ENCODE measurements at regions not wholly inside any gene's neighbourhood (a gene's known extent, or its start where the extent isn't known, plus 50 kb on each side); places are given as distances from the start of the nearest gene placed in this dataset.

DNA sequence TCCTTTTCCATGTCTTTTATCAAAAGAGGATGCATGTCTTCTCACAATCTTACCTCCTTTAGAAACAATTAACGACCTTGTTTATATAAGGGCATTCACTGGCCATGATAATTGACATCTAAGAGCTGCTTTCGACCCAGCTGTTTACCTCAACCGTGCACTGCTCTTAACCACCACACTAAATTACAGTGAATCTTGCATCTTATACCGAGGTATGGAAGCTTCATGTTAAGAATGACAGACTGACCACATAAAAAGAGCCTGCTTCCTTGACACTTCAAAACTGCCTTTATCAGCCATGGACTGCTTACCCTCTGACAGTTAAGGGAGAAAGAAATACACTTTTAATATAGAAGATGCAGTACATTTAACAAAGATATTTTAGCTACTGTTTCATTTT lies 301.7 kb upstream of the LYPLAL1 start:
- Histone ChIP-seq H3K4me3 (no peak overlapping the region), H3K27ac (ENCODE audit: control insufficient read depth, insufficient read depth) (no peak overlapping the region), H3K79me2 (ENCODE audit: control insufficient read depth, insufficient read depth, low read length) (no peaks in the 10 kb centered on the region), H2AFZ (ENCODE audit: control insufficient read depth, low read depth, low read length) (no peak overlapping the region), H3K36me3 (ENCODE audit: control insufficient read depth in 2 of 2, insufficient read depth in 2 of 2, low read length in 1 of 2) (no peaks in the 10 kb centered on the region), H3K4me2 (ENCODE audit: control insufficient read depth, insufficient read depth) (no peak overlapping the region), H3K27me3 (replicated peaks in 1 of 2; ENCODE audit: control insufficient read depth in 2 of 2, insufficient read depth in 2 of 2, low read length in 1 of 2) (no peaks in the 10 kb centered on the region), H3K4me1 (ENCODE audit: control insufficient read depth, insufficient read depth, low read length) (no peaks in the 10 kb centered on the region), H4K20me1 (ENCODE audit: control insufficient read depth, insufficient read depth) (no peaks in the 10 kb centered on the region), H3K9me3 (replicated peaks; ENCODE audit: control insufficient read depth, insufficient read depth, low read length) (no peaks in the 10 kb centered on the region), H3K9ac (ENCODE audit: control insufficient read depth, insufficient read depth, low read length) (no peak overlapping the region)
- in situ Hi-C loops (cut with MboI) (no loop called here), intact Hi-C loops (cut with micrococcal nuclease; ENCODE audit: unreplicated experiment) (no loop called here)
- FAIRE-seq (no peak), ATAC-seq (no peak), DNase-seq (ENCODE audit: low read depth, low spot score) (no peak)
- RAD21 ChIA-PET (ENCODE audit: unreplicated experiment), result no interaction called here
- TF ChIP-seq, protein P1, sequence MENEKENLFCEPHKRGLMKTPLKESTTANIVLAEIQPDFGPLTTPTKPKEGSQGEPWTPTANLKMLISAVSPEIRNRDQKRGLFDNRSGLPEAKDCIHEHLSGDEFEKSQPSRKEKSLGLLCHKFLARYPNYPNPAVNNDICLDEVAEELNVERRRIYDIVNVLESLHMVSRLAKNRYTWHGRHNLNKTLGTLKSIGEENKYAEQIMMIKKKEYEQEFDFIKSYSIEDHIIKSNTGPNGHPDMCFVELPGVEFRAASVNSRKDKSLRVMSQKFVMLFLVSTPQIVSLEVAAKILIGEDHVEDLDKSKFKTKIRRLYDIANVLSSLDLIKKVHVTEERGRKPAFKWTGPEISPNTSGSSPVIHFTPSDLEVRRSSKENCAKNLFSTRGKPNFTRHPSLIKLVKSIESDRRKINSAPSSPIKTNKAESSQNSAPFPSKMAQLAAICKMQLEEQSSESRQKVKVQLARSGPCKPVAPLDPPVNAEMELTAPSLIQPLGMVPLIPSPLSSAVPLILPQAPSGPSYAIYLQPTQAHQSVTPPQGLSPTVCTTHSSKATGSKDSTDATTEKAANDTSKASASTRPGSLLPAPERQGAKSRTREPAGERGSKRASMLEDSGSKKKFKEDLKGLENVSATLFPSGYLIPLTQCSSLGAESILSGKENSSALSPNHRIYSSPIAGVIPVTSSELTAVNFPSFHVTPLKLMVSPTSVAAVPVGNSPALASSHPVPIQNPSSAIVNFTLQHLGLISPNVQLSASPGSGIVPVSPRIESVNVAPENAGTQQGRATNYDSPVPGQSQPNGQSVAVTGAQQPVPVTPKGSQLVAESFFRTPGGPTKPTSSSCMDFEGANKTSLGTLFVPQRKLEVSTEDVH (IDR thresholded peaks at IDR 0.05; ENCODE audit: low read depth, partially characterized antibody), result no peak
- TF ChIP-seq KLF5 (IDR thresholded peaks at IDR 0.05; ENCODE audit: partially characterized antibody), result no peak
- no peak for TF ChIP-seq RBBP5 (conservative IDR thresholded peaks at IDR 0.05)
- TF ChIP-seq FOS (IDR thresholded peaks at IDR 0.05; ENCODE audit: borderline replicate concordance, extremely low read depth, insufficient read length), result no peak
- BruUV-seq (replicated peaks), result no TSS peak
- WGBS (ENCODE audit: insufficient coverage, insufficient replicate concordance, low lambda C conversion rate, missing lambda C conversion rate), result 5% methylated on average over 4 of the region's 4 CpGs
- SMC1A ChIA-PET (ENCODE audit: uncharacterized antibody, unreplicated experiment), result no interaction called here
- CTCF ChIA-PET, result no interaction called here
- POLR2A ChIA-PET, result no interaction called here

GRCh38 chr1:218872928-218873327 lies 300.8 kb upstream of the LYPLAL1 start:
- Histone ChIP-seq H4K20me1 (ENCODE audit: control insufficient read depth, insufficient read depth) (no peaks in the 10 kb centered on the region), H3K4me1 (ENCODE audit: control insufficient read depth, insufficient read depth, low read length) (no peaks in the 10 kb centered on the region), H2AFZ (ENCODE audit: control insufficient read depth, low read depth, low read length) (no peak overlapping the region), H3K9ac (ENCODE audit: control insufficient read depth, insufficient read depth, low read length) (no peak overlapping the region), H3K27me3 (replicated peaks in 1 of 2; ENCODE audit: control insufficient read depth in 2 of 2, insufficient read depth in 2 of 2, low read length in 1 of 2) (no peaks in the 10 kb centered on the region), H3K79me2 (ENCODE audit: control insufficient read depth, insufficient read depth, low read length) (no peaks in the 10 kb centered on the region), H3K36me3 (ENCODE audit: control insufficient read depth in 2 of 2, insufficient read depth in 2 of 2, low read length in 1 of 2) (no peaks in the 10 kb centered on the region), H3K27ac (ENCODE audit: control insufficient read depth, insufficient read depth) (no peak overlapping the region), H3K4me3 (no peak overlapping the region), H3K4me2 (ENCODE audit: control insufficient read depth, insufficient read depth) (no peak overlapping the region), H3K9me3 (replicated peaks; ENCODE audit: control insufficient read depth, insufficient read depth, low read length) (no peaks in the 10 kb centered on the region)
- 43% methylated on average over 1 of the region's 1 CpG for WGBS (ENCODE audit: insufficient coverage, insufficient replicate concordance, low lambda C conversion rate, missing lambda C conversion rate)
- CTCF ChIA-PET, result no interaction called here
- SMC1A ChIA-PET (ENCODE audit: uncharacterized antibody, unreplicated experiment), result no interaction called here
- intact Hi-C loops (cut with micrococcal nuclease; ENCODE audit: unreplicated experiment) (no loop called here), in situ Hi-C loops (cut with MboI) (no loop called here)
- no peak for FAIRE-seq
- ATAC-seq, result no peak
- RAD21 ChIA-PET (ENCODE audit: unreplicated experiment), result no interaction called here
- BruUV-seq (replicated peaks), result no TSS peak
- no peak for DNase-seq (ENCODE audit: low read depth, low spot score)
- POLR2A ChIA-PET, result no interaction called here
- TF ChIP-seq SRF (IDR thresholded peaks at IDR 0.05; ENCODE audit: low read depth in 2 of 2, low read length in 2 of 2) (no peak), E4F1 (IDR thresholded peaks at IDR 0.05; ENCODE audit: borderline replicate concordance, partially characterized antibody) (no peak), BRCA1 (IDR thresholded peaks at IDR 0.05; ENCODE audit: low read depth, low read length) (no peak), BMI1 (IDR thresholded peaks at IDR 0.05; ENCODE audit: borderline replicate concordance) (no peak)
- TF ChIP-seq, protein P2, sequence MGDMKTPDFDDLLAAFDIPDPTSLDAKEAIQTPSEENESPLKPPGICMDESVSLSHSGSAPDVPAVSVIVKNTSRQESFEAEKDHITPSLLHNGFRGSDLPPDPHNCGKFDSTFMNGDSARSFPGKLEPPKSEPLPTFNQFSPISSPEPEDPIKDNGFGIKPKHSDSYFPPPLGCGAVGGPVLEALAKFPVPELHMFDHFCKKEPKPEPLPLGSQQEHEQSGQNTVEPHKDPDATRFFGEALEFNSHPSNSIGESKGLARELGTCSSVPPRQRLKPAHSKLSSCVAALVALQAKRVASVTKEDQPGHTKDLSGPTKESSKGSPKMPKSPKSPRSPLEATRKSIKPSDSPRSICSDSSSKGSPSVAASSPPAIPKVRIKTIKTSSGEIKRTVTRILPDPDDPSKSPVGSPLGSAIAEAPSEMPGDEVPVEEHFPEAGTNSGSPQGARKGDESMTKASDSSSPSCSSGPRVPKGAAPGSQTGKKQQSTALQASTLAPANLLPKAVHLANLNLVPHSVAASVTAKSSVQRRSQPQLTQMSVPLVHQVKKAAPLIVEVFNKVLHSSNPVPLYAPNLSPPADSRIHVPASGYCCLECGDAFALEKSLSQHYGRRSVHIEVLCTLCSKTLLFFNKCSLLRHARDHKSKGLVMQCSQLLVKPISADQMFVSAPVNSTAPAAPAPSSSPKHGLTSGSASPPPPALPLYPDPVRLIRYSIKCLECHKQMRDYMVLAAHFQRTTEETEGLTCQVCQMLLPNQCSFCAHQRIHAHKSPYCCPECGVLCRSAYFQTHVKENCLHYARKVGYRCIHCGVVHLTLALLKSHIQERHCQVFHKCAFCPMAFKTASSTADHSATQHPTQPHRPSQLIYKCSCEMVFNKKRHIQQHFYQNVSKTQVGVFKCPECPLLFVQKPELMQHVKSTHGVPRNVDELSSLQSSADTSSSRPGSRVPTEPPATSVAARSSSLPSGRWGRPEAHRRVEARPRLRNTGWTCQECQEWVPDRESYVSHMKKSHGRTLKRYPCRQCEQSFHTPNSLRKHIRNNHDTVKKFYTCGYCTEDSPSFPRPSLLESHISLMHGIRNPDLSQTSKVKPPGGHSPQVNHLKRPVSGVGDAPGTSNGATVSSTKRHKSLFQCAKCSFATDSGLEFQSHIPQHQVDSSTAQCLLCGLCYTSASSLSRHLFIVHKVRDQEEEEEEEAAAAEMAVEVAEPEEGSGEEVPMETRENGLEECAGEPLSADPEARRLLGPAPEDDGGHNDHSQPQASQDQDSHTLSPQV (IDR thresholded peaks at IDR 0.05), result no peak

Data from GM12878 (cell line).